GM19463 (cell line): ENCODE measurements at regions not wholly inside any gene's neighbourhood (a gene's known extent, or its start where the extent isn't known, plus 50 kb on each side); places are given as distances from the start of the nearest gene placed in this dataset.

Experiments
- ATAC-seq: cut with Tn5 transposase; IDR thresholded peaks from one replicate; pipeline ENCODE4 v1.9.1; 2021; ENCODE audit warnings: mild to moderate bottlenecking, moderate library complexity; ENCODE audit not compliant: unreplicated experiment

GRCh38 chr9:23145467-23145866, 680.6 kb downstream of the ELAVL2 start:
- no peak for ATAC-seq

GRCh38 chr9:23153058-23153457, 673.0 kb downstream of the ELAVL2 start:
- ATAC-seq = no peak

GRCh38 chr9:23160491-23160890, 665.5 kb downstream of the ELAVL2 start:
- ATAC-seq = no peak

GRCh38 chr9:23160952-23161469, 665.0 kb downstream of the ELAVL2 start:
- ATAC-seq = no peak

GRCh38 chr9:23162789-23163188, 663.3 kb downstream of the ELAVL2 start:
- no peak for ATAC-seq

GRCh38 chr9:23171479-23171878, 654.6 kb downstream of the ELAVL2 start:
- no peak for ATAC-seq

GRCh38 chr9:23172206-23172605, 653.8 kb downstream of the ELAVL2 start:
- ATAC-seq = no peak

- ATAC-seq = no peak
These were observed 652.9 kb downstream of the ELAVL2 start for GRCh38 chr9:23172979-23173637.

- no peak for ATAC-seq
These were observed 631.8 kb downstream of the ELAVL2 start for GRCh38 chr9:23194281-23194680.

GRCh38 chr9:23215688-23216087, 610.4 kb downstream of the ELAVL2 start:
- ATAC-seq = no peak

GRCh38 chr9:23219471-23219870, 606.6 kb downstream of the ELAVL2 start:
- ATAC-seq = no peak

- ATAC-seq = no peak
These were observed 605.9 kb downstream of the ELAVL2 start for GRCh38 chr9:23220171-23220570.

- no peak for ATAC-seq
These were observed 605.1 kb downstream of the ELAVL2 start for GRCh38 chr9:23220957-23221356.

GRCh38 chr9:23229890-23230317, 596.1 kb downstream of the ELAVL2 start:
- ATAC-seq = no peak

- ATAC-seq = no peak
These were observed 593.2 kb downstream of the ELAVL2 start for GRCh38 chr9:23232831-23233230.

GRCh38 chr9:23243523-23243922, 582.5 kb downstream of the ELAVL2 start:
- ATAC-seq = no peak

- ATAC-seq = no peak
These were observed 581.0 kb downstream of the ELAVL2 start for GRCh38 chr9:23245067-23245466.

- no peak for ATAC-seq
These were observed 571.4 kb downstream of the ELAVL2 start for GRCh38 chr9:23254404-23255184.

GRCh38 chr9:23255346-23255745, 570.7 kb downstream of the ELAVL2 start:
- no peak for ATAC-seq

- no peak for ATAC-seq
These were observed 567.5 kb downstream of the ELAVL2 start for GRCh38 chr9:23258569-23258968.

- no peak for ATAC-seq
These were observed 547.5 kb downstream of the ELAVL2 start for GRCh38 chr9:23278561-23278960.

- no peak for ATAC-seq
These were observed 538.6 kb downstream of the ELAVL2 start for GRCh38 chr9:23287390-23287789.
